Activated CD4-positive, alpha-beta T cell treated with anti-CD3 and anti-CD28 coated beads for 36 hours (primary cell): ENCODE measurements at regions not wholly inside any gene's neighbourhood (a gene's known extent, or its start where the extent isn't known, plus 50 kb on each side); places are given as distances from the start of the nearest gene placed in this dataset.
"Not testable (repeated sequence)": the region's sequence is repeated elsewhere in the genome, so short reads cannot be mapped to it uniquely, and the experiment has no call there.

Experiments
- ATAC-seq: fragments of 200-7000 bp; cut with Tn5 transposase; one replicate; pipeline ENCODE4 v1.10.0; 2021; ENCODE audit warnings: mild to moderate bottlenecking, moderate library complexity
- CTCF ChIA-PET: fragments of 350-600 bp; sonication (Branson Sonifier 250); formaldehyde crosslinking; loops from one replicate; lab custom pipeline; 2021; ENCODE audit warnings: antibody characterized with exemption; lab: Charles Lee
- POLR2A ChIA-PET: fragments of 350-600 bp; sonication (Branson Sonifier 250); formaldehyde crosslinking; loops from one replicate; lab custom pipeline; 2021; ENCODE audit warnings: antibody characterized with exemption, inconsistent platforms; lab: Charles Lee
- DNase-seq: peaks from one replicate; pipeline ENCODE4 v3.0.0-alpha.2; 2020
- H3K27ac Mint-ChIP-seq: one replicate; pipeline ENCODE4 v1.8.0; 2021; ENCODE audit warnings: mixed read lengths
- H3K27me3 Mint-ChIP-seq: one replicate; pipeline ENCODE4 v1.8.0; 2021; ENCODE audit warnings: mixed read lengths
- H3K36me3 Mint-ChIP-seq: one replicate; pipeline ENCODE4 v1.8.0; 2021; ENCODE audit warnings: low read depth, mixed read lengths
- H3K4me1 Mint-ChIP-seq: one replicate; pipeline ENCODE4 v1.8.0; 2021; ENCODE audit warnings: mixed read lengths
- H3K4me3 Mint-ChIP-seq: one replicate; pipeline ENCODE4 v1.8.0; 2021; ENCODE audit warnings: mild to moderate bottlenecking, moderate library complexity, mixed read lengths
- H3K9me3 Mint-ChIP-seq: one replicate; pipeline ENCODE4 v1.8.0; 2021; ENCODE audit warnings: low read depth, mixed read lengths
- intact Hi-C, 2 experiments: fragments of 100-400 bp; cut with DNase I in 1 of 2; cut with micrococcal nuclease in 1 of 2; formaldehyde crosslinking; loops; one replicate each; pipeline versions ENCODE4 v1.14.2 to v1.15.1; 2022 to 2024; cut with DNase I, micrococcal nuclease

DNA sequence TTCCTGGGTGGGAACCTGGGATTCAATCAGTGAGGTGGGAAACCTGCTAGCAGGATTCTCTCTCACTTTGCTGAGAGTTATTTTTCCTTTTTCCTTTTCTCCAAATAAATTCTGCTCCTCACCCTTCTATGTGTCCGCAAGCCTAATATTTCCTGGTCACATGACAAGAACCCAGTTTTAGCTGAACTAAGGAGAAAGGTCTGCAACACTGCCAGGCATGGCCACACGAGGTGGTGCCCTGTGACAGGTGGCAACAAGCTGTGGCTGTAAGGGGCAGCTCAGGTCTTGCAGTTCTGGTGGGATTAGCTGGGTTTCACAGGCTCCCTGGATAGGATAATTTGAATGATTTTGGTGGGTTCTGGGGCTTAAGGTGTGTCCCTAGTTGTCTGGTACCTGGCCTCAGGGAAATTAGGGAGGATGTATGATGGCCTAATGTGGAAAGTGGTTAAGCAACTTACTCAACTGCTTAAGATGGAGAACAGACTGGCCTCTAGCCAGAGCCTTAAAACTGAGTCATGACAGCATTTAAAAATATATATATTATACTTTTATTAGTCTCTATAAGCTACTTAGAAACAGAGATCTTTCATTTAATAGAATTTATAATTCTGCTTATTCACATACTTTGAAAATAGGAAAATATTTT, 215.0 kb downstream of the IL15 start:
- Mint-ChIP-seq H3K9me3 (peaks cover 10% of the 10 kb centered on the region), H3K4me1 (no peaks in the 10 kb centered on the region), H3K27me3 (peaks cover 1% of the 10 kb centered on the region), H3K27ac (no peak overlapping the region), H3K36me3 (no peaks in the 10 kb centered on the region), H3K4me3 (no peak overlapping the region)
- DNase-seq, result no peak
- ATAC-seq, result no peak
- ChIA-PET CTCF (no interaction called here), POLR2A (no interaction called here)
- intact Hi-C loops, result loop anchor here in 1 of 2 experiments (10.0 kb wide), 1 partner anchor 697 kb away; no protein-coding TSS in a partner anchor

DNA sequence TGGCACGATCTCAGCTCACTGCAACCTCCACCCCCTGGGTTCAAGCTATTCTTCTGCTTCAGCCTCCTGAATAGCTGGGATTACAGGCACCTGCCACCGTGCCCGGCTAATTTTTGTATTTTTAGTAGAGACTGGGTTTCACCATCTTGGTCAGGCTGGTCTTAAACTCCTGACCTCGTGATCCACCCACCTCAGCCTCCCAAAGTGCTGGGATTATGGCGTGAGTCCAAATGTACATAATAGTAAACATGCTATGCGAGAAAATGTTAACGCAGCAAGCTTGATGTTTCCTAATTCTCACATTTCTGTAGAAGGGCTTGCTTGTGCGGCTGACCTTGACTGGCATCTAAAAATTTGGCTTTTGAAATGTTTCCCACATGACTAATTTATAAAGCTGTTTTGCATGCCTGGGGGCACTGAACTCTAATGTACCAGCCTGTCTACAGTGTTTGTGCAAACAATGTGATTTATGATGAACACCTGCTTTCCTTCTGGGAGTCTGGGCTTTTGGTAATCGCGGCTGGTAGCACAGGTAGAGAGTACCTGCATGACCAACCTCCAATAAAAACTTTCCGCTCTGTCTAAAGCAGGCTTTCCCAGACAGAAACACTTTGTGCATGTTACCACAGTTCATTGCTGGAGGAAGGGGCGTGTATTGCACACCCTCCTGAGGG, 216.8 kb downstream of the IL15 start:
- Mint-ChIP-seq H3K27me3 (peaks cover 1% of the 10 kb centered on the region), H3K9me3 (peaks cover 10% of the 10 kb centered on the region)
- POLR2A ChIA-PET, result interaction anchor here (0.5 kb wide), 1 partner anchor 9 kb away, joined by 4 read pairs; no protein-coding TSS in a partner anchor

GRCh38 chr4:141858437-141858836, 222.1 kb downstream of the IL15 start:
- Mint-ChIP-seq H3K4me1 (no peaks in the 10 kb centered on the region), H3K27me3 (peaks cover 1% of the 10 kb centered on the region), H3K27ac (no peak overlapping the region), H3K36me3 (no peaks in the 10 kb centered on the region), H3K4me3 (no peak overlapping the region), H3K9me3 (peaks cover 10% of the 10 kb centered on the region)
- ChIA-PET POLR2A (no interaction called here), CTCF (no interaction called here)
- ATAC-seq (no peak), DNase-seq (no peak)
- intact Hi-C loops, result loop anchor here in 1 of 2 experiments (10.0 kb wide), 1 partner anchor 704 kb away; no protein-coding TSS in a partner anchor

More for the DNA sequence above, 216.8 kb downstream of the IL15 start:
- DNase-seq, result no peak
- intact Hi-C loops, result loop anchor here in 1 of 2 experiments (10.0 kb wide), 1 partner anchor 698 kb away; no protein-coding TSS in a partner anchor
- ATAC-seq, result no peak
- H3K4me1 Mint-ChIP-seq, result no peaks in the 10 kb centered on the region
- CTCF ChIA-PET, result no interaction called here
- no peak overlapping the region for H3K4me3 Mint-ChIP-seq
- no peaks in the 10 kb centered on the region for H3K36me3 Mint-ChIP-seq
- no peak overlapping the region for H3K27ac Mint-ChIP-seq

DNA sequence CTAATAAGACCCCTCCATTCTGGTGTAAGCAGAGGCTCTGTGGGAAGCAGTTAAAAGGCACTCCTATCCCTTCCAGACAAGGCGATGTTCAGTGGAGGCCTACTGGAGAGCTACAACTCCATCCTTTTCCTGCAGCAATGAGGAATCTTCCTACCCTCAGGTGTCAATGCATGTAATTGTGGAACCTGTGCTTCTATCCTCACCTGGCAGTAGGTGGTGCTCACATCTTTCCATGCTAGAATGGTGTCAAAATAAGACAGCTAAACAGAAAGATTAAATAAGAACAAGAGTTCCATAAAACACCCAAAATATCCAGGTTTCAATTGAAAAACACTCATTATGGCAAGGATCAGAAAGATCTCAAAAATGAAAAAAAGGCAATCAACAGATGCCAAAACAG, 224.6 kb downstream of the IL15 start:
- H3K27ac Mint-ChIP-seq, result no peak overlapping the region
- POLR2A ChIA-PET, result no interaction called here
- CTCF ChIA-PET, result no interaction called here
- no peak overlapping the region for H3K4me3 Mint-ChIP-seq
- peaks cover 1% of the 10 kb centered on the region for H3K27me3 Mint-ChIP-seq
- H3K4me1 Mint-ChIP-seq, result no peaks in the 10 kb centered on the region
- ATAC-seq (no peak), DNase-seq (no peak)
- H3K9me3 Mint-ChIP-seq, result no peaks in the 10 kb centered on the region
- H3K36me3 Mint-ChIP-seq, result no peaks in the 10 kb centered on the region
- intact Hi-C loops, result loop anchor here in 1 of 2 experiments (2.0 kb wide), 1 partner anchor 986 kb away; the partner anchor contains the start of gene INPP4B

DNA sequence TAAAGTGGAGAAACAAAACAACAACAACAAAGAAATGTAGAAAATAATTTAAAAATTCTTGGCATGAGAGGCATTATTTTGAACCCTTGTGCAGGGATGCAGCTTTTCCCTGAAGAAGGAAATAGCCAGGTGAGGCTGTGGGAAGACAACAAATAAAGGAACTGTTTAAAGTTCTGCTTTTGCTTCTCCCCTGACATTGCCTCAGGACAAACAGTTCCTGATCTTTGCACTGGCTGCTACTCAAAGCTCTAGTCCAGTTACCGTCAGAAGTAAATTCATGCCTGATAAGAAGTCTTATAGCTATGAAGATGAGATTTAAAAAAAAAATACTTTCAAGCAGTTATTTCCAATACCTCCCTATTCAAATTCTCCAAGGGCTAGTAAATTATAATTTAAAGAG, 233.8 kb downstream of the IL15 start:
- no peak for ATAC-seq
- intact Hi-C loops, result no loop called here
- no peaks in the 10 kb centered on the region for H3K4me1 Mint-ChIP-seq
- peaks cover 2% of the 10 kb centered on the region for H3K9me3 Mint-ChIP-seq
- peaks cover 5% of the 10 kb centered on the region for H3K27me3 Mint-ChIP-seq
- POLR2A ChIA-PET, result no interaction called here
- H3K27ac Mint-ChIP-seq, result no peak overlapping the region
- no peak for DNase-seq
- no peaks in the 10 kb centered on the region for H3K36me3 Mint-ChIP-seq
- CTCF ChIA-PET, result no interaction called here
- H3K4me3 Mint-ChIP-seq, result no peak overlapping the region

DNA sequence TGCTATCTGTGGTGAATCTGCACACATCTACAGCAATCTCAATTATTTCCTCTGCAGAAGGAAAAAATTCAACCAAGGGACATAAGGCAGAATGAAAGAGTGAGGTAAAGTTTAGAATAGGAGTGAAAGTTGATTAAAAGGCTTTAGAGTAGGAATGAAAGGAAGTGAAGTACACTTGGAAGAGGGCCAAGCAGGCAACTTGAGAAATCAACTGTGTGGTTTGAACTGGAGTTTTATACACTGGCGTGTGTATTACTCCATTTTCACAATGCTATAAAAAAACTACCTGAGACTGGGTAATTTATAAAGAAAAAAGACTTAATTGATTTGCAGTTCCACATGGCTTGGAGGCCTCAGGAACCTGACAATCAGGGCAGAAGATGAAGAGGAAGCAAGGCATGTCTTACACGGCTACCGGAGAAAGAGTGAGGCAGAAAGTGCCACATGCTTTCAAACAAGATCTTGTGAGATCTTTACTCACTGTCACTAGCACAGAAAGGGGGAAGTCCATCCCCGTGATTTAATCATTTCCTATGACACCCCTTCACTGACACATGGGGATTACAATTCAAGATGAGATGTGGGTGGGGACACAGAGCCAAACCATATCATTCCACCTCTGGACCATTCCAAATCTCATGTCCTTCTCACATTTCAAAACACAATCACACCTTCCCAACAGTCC, 234.8 kb downstream of the IL15 start:
- peaks cover 2% of the 10 kb centered on the region for H3K9me3 Mint-ChIP-seq
- ChIA-PET POLR2A (no interaction called here), CTCF (interaction anchor here (0.5 kb wide), 1 partner anchor 265 kb away, joined by 5 read pairs; no protein-coding TSS in a partner anchor)
- H3K36me3 Mint-ChIP-seq, result no peaks in the 10 kb centered on the region
- H3K4me3 Mint-ChIP-seq, result no peak overlapping the region
- H3K27me3 Mint-ChIP-seq, result peaks cover 5% of the 10 kb centered on the region
- DNase-seq, result no peak
- intact Hi-C loops, result no loop called here
- no peaks in the 10 kb centered on the region for H3K4me1 Mint-ChIP-seq
- H3K27ac Mint-ChIP-seq, result no peak overlapping the region
- no peak for ATAC-seq

- H3K4me3 Mint-ChIP-seq, ATAC-seq, POLR2A ChIA-PET, intact Hi-C loops, H3K27me3 Mint-ChIP-seq, H3K9me3 Mint-ChIP-seq, H3K4me1 Mint-ChIP-seq, H3K36me3 Mint-ChIP-seq, H3K27ac Mint-ChIP-seq, CTCF ChIA-PET, DNase-seq: not testable (repeated sequence)
Observed at GRCh38 chr4:141882650-141883049, 246.3 kb downstream of the IL15 start.

GRCh38 chr4:141884070-141884469, 247.7 kb downstream of the IL15 start:
- H3K27ac Mint-ChIP-seq, result no peak overlapping the region
- no peak for DNase-seq
- peaks cover 2% of the 10 kb centered on the region for H3K9me3 Mint-ChIP-seq
- intact Hi-C loops, result no loop called here
- ChIA-PET POLR2A (no interaction called here), CTCF (no interaction called here)
- H3K36me3 Mint-ChIP-seq, result no peaks in the 10 kb centered on the region
- ATAC-seq, result no peak
- no peak overlapping the region for H3K4me3 Mint-ChIP-seq
- H3K4me1 Mint-ChIP-seq, result no peaks in the 10 kb centered on the region
- no peaks in the 10 kb centered on the region for H3K27me3 Mint-ChIP-seq

DNA sequence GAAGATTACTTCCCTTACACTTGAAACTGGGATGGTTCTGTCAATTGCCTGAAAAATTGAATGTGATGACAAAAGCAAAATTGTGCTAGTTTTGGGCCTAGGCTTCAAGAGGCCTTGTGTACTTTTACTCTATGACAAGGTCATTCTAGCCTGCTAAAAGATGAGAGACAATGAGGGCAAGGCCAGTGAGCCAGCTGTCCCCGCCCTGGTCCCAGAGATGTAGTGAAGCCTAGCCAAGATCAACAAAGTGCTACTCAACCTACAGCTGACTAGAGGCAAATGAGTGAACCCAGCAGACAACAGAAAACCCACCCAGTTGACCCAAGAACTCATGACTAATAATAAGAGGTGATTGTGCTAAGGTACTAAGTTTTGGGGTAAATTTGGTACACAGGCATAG, 248.7 kb downstream of the IL15 start:
- Mint-ChIP-seq H3K9me3 (peaks cover 2% of the 10 kb centered on the region), H3K27ac (no peak overlapping the region), H3K27me3 (no peaks in the 10 kb centered on the region), H3K36me3 (no peaks in the 10 kb centered on the region), H3K4me1 (no peaks in the 10 kb centered on the region), H3K4me3 (no peak overlapping the region)
- intact Hi-C loops, result no loop called here
- ChIA-PET POLR2A (no interaction called here), CTCF (no interaction called here)
- no peak for ATAC-seq
- no peak for DNase-seq

- Mint-ChIP-seq H3K27me3 (no peaks in the 10 kb centered on the region), H3K4me1 (no peaks in the 10 kb centered on the region), H3K27ac (no peak overlapping the region), H3K4me3 (no peak overlapping the region), H3K36me3 (no peaks in the 10 kb centered on the region), H3K9me3 (no peaks in the 10 kb centered on the region)
- POLR2A ChIA-PET, result no interaction called here
- CTCF ChIA-PET, result no interaction called here
- DNase-seq, result no peak
- ATAC-seq, result no peak
- intact Hi-C loops, result no loop called here
Observed at GRCh38 chr4:141890279-141890678, 253.9 kb downstream of the IL15 start.

DNA sequence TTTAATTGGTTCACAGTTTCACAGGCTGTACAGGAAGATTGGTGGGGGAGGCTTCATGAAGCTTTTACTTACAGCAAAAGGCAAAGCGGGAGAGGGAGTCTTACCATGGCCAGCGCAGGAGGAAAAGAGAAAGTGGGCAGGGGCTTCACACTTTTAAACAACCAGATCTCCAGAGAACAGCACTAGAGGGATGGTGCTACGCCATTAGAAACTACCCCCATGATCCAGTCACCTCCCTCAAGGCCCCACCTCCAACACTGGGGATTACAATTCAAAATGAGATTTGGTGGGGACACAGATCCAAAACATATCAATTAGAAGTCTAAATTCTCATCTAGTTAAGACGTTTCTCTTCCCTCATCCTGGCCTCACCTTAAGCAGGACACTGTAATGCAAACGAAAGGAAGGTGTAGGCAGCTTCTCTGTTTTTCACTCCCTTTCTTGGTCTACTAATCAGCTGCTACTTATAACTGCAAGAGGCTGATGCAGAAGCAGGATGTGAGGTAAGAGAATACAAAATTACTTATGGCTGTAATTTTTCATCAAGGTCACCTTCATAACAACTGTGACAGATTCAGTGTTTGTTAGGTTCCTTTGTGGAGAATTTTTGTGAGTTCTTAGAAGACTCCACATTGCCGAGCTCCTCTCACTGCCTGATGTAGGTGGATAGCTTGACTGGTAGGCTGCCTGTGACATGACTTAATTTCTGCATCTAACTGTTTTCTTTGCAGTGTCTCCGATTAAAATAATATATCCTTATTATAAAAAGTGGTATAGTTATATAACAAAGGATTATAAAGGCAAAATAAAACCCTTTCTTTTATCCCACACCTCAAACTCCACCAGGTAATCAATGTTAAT, 255.1 kb downstream of the IL15 start:
- no peak for DNase-seq
- Mint-ChIP-seq H3K4me3 (no peak overlapping the region), H3K36me3 (no peaks in the 10 kb centered on the region), H3K4me1 (no peaks in the 10 kb centered on the region), H3K27ac (no peak overlapping the region), H3K27me3 (no peaks in the 10 kb centered on the region), H3K9me3 (no peaks in the 10 kb centered on the region)
- intact Hi-C loops, result no loop called here
- ChIA-PET CTCF (no interaction called here), POLR2A (no interaction called here)
- ATAC-seq, result no peak
